IMR-90 (cell line): ENCODE measurements at regions not wholly inside any gene's neighbourhood (a gene's known extent, or its start where the extent isn't known, plus 50 kb on each side); places are given as distances from the start of the nearest gene placed in this dataset.

Experiments used
- ATAC-seq: fragments of 200-7000 bp; cut with Tn5 transposase; 2 replicates; pipeline ENCODE4 v1.9.1; 2020; ENCODE audit warnings: low read depth, mild to moderate bottlenecking, moderate library complexity
- BruUV-seq: library from RNA; stranded (reverse); fragments of 400-500 nt; replicated peaks from 2 replicates; lab custom pipeline; 2021; lab: Mats Ljungman, UMichigan
- CTCF ChIA-PET: fragments of 300-600 bp; formaldehyde crosslinking; extraction: SDS; loops from one replicate; lab custom pipeline; 2021; ENCODE audit warnings: antibody characterized with exemption; lab: Yijun Ruan, JAX
- POLR2A ChIA-PET: fragments of 300-600 bp; sonication (Branson Sonifier 250); formaldehyde crosslinking; loops from one replicate; lab custom pipeline; 2022; ENCODE audit warnings: antibody characterized with exemption; ENCODE audit not compliant: unreplicated experiment; lab: Charles Lee
- DNase-seq: peaks from one replicate; pipeline ENCODE4 v3.0.0; 2013
- H2AFZ ChIP-seq: replicated peaks from 2 replicates; pipeline ENCODE3; 2013; ENCODE audit warnings: low read length, mild to moderate bottlenecking; ENCODE audit not compliant: poor library complexity
- H2AK5ac ChIP-seq: 2 replicates; pipeline ENCODE4 v1.6.1; 2013; ENCODE audit warnings: low read depth, low read length, inconsistent platforms
- H2AK9ac ChIP-seq: replicated peaks from 2 replicates; pipeline ENCODE3; 2013; ENCODE audit warnings: mild to moderate bottlenecking, low read depth, low read length, moderate library complexity; ENCODE audit not compliant: poor library complexity
- H2BK120ac ChIP-seq: 2 replicates; pipeline ENCODE4 v1.6.1; 2013; ENCODE audit warnings: low read depth, low read length, inconsistent platforms
- H2BK15ac ChIP-seq: 3 replicates; pipeline ENCODE4 v1.6.1; 2013; ENCODE audit warnings: low read depth, low read length, inconsistent platforms
- H2BK20ac ChIP-seq: 2 replicates; pipeline ENCODE4 v1.6.1; 2013; ENCODE audit warnings: low read depth, mild to moderate bottlenecking, inconsistent platforms, low read length, moderate library complexity
- H2BK5ac ChIP-seq: 2 replicates; pipeline ENCODE4 v1.6.1; 2013; ENCODE audit warnings: mild to moderate bottlenecking, low read depth, low read length, inconsistent platforms; ENCODE audit not compliant: poor library complexity, severe bottlenecking
- H3K14ac ChIP-seq: replicated peaks from 2 replicates; pipeline ENCODE4 v1.6.1; 2013; ENCODE audit warnings: low read depth, low read length, inconsistent platforms
- H3K18ac ChIP-seq: 2 replicates; pipeline ENCODE4 v1.6.1; 2013; ENCODE audit warnings: low read depth, low read length, control low read depth
- H3K23ac ChIP-seq: 2 replicates; pipeline ENCODE4 v1.6.1; 2013; ENCODE audit warnings: low read depth, low read length, inconsistent platforms
- H3K27ac ChIP-seq: 2 replicates; pipeline ENCODE4 v1.5.1; 2013; ENCODE audit warnings: mild to moderate bottlenecking, control low read depth, low read length; ENCODE audit not compliant: insufficient read depth
- H3K27me3 ChIP-seq: 2 replicates; pipeline ENCODE4 v1.6.1; 2013; ENCODE audit warnings: low read length; ENCODE audit not compliant: control insufficient read depth, insufficient read depth
- H3K36me3 ChIP-seq: 2 replicates; pipeline ENCODE4 v1.6.1; 2013; ENCODE audit warnings: low read length, mixed read lengths; ENCODE audit not compliant: control insufficient read depth, insufficient read depth
- H3K4ac ChIP-seq: 2 replicates; pipeline ENCODE4 v1.6.1; 2013; ENCODE audit warnings: low read depth, low read length, inconsistent platforms
- H3K4me1 ChIP-seq: 2 replicates; pipeline ENCODE4 v1.6.1; 2013; ENCODE audit warnings: low read length, mixed read lengths; ENCODE audit not compliant: control insufficient read depth, insufficient read depth
- H3K4me2 ChIP-seq: 2 replicates; pipeline ENCODE4 v1.6.1; 2013; ENCODE audit warnings: low read depth, mild to moderate bottlenecking, control low read depth, low read length, moderate library complexity
- H3K4me3 ChIP-seq: 2 replicates; pipeline ENCODE4 v1.5.1; 2013; ENCODE audit warnings: low read depth, mild to moderate bottlenecking, control low read depth, low read length, moderate library complexity; ENCODE audit not compliant: insufficient read depth
- H3K56ac ChIP-seq: 2 replicates; pipeline ENCODE4 v1.6.1; 2013; ENCODE audit warnings: low read length, inconsistent platforms; ENCODE audit not compliant: insufficient read depth; ENCODE audit errors: extremely low read depth
- H3K79me1 ChIP-seq, 2 experiments: 2 replicates each; pipeline ENCODE4 v1.6.1; 2013; ENCODE audit warnings: low read length in 2 of 2, inconsistent platforms in 1 of 2, low read depth in 1 of 2
- H3K9ac ChIP-seq: 2 replicates; pipeline ENCODE4 v1.6.1; 2013; ENCODE audit warnings: low read depth, low read length, control low read depth
- H3K9me1 ChIP-seq: 2 replicates; pipeline ENCODE4 v1.6.1; 2013; ENCODE audit warnings: low read length, inconsistent platforms; ENCODE audit not compliant: insufficient read depth
- H3K9me3 ChIP-seq: 2 replicates; pipeline ENCODE4 v1.6.1; 2013; ENCODE audit warnings: low read length; ENCODE audit not compliant: control insufficient read depth, insufficient read depth
- H4K20me1 ChIP-seq: 2 replicates; pipeline ENCODE4 v1.6.1; 2013; ENCODE audit warnings: low read length, inconsistent platforms; ENCODE audit not compliant: insufficient read depth
- H4K5ac ChIP-seq: 2 replicates; pipeline ENCODE4 v1.6.1; 2013; ENCODE audit warnings: mild to moderate bottlenecking, low read depth, low read length, control low read depth
- H4K8ac ChIP-seq, 2 experiments: 2 replicates each; pipeline ENCODE4 v1.6.1; 2013; ENCODE audit warnings: low read depth in 2 of 2, low read length in 2 of 2, control low read depth in 1 of 2, inconsistent platforms in 1 of 2
- H4K91ac ChIP-seq: 2 replicates; pipeline ENCODE4 v1.6.1; 2013; ENCODE audit warnings: low read depth, low read length, inconsistent platforms; ENCODE audit not compliant: insufficient read depth
- BHLHE40 ChIP-seq: fragments of 150-350 bp; IDR thresholded peaks from 2 replicates; pipeline ENCODE4 v1.6.1; 2016; ENCODE audit warnings: mild to moderate bottlenecking, low read depth, low read length
- CHD1 ChIP-seq: IDR thresholded peaks from 2 replicates; pipeline ENCODE4 v1.6.1; 2012; ENCODE audit warnings: low read depth, low read length, improper control_type of control experiment
- FOS ChIP-seq: fragments of 150-350 bp; IDR thresholded peaks from 2 replicates; pipeline ENCODE4 v1.6.1; 2016; ENCODE audit warnings: low read depth, low read length
- MAFK ChIP-seq: IDR thresholded peaks from 2 replicates; pipeline ENCODE4 v1.6.1; 2012; ENCODE audit warnings: low read depth, low read length, improper control_type of control experiment
- MAZ ChIP-seq: IDR thresholded peaks from 2 replicates; pipeline ENCODE4 v1.6.1; 2012; ENCODE audit warnings: low read depth, mild to moderate bottlenecking, low read length, improper control_type of control experiment, moderate library complexity, borderline replicate concordance
- MXI1 ChIP-seq: IDR thresholded peaks from 2 replicates; pipeline ENCODE4 v1.6.1; 2012; ENCODE audit warnings: low read depth, mild to moderate bottlenecking, low read length, moderate library complexity, borderline replicate concordance
- RAD21 ChIP-seq: IDR thresholded peaks from 2 replicates; pipeline ENCODE4 v1.6.1; 2012; ENCODE audit warnings: low read length, improper control_type of control experiment
- WGBS, 2 experiments: methylation state at CpG; one replicate each; pipeline versions ENCODE4 v1.1.5 to v1.1.7; 2013; ENCODE audit warnings: missing lambda C conversion rate in 2 of 2; ENCODE audit not compliant: insufficient read length in 1 of 2; ENCODE audit errors: extremely low coverage in 2 of 2; 5-methylcytosine and 5-hydroxymethylcytosine counted together
- dilution Hi-C: fragments of 300-500 bp; cut with HindIII; formaldehyde crosslinking; loops from one replicate; pipeline ENCODE4 v1.14.3; 2018; ENCODE audit warnings: low sequenced_read_pairs; ENCODE audit not compliant: unreplicated experiment
- in situ Hi-C: fragments of 300-500 bp; cut with MboI; formaldehyde crosslinking; loops from 3 replicates; pipeline ENCODE4 v1.14.3; 2019; ENCODE audit warnings: low sequenced_read_pairs, inconsistent platforms, mixed read lengths
- intact Hi-C: fragments of 100-400 bp; cut with micrococcal nuclease; formaldehyde crosslinking; loops from 2 replicates; pipeline ENCODE4 v1.10.0; 2022

GRCh38 chr3:26087751-26088150, 297.9 kb downstream of the OXSM start:
- H2AFZ ChIP-seq = no peak overlapping the region
- WGBS, 2 experiments = no CpG with 5 or more reads among the region's 3 CpGs
- H2AK5ac ChIP-seq = no peak overlapping the region
- no peak overlapping the region for H2BK15ac ChIP-seq
- H2AK9ac ChIP-seq = no peak overlapping the region
- in situ Hi-C loops (no loop called here), intact Hi-C loops (no loop called here), dilution Hi-C loops (no loop called here)
- no peak overlapping the region for H2BK5ac ChIP-seq
- no peak overlapping the region for H4K8ac ChIP-seq
- H4K91ac ChIP-seq = no peak overlapping the region
- H3K9me1 ChIP-seq = no peaks in the 10 kb centered on the region
- H3K36me3 ChIP-seq = no peaks in the 10 kb centered on the region
- no peak overlapping the region for H3K4ac ChIP-seq
- no peak overlapping the region for H3K23ac ChIP-seq
- peaks cover 10% of the 10 kb centered on the region for H3K9me3 ChIP-seq
- H4K5ac ChIP-seq = no peak overlapping the region
- no TSS peak for BruUV-seq
- no peak overlapping the region for H3K27ac ChIP-seq
- H3K27me3 ChIP-seq = no peaks in the 10 kb centered on the region
- no peaks in the 10 kb centered on the region for H3K79me1 ChIP-seq
- no peak overlapping the region for H3K56ac ChIP-seq
- H4K20me1 ChIP-seq = no peaks in the 10 kb centered on the region
- POLR2A ChIA-PET = no interaction called here
- H2BK20ac ChIP-seq = no peak overlapping the region
- no peak overlapping the region for H3K14ac ChIP-seq
- no peak overlapping the region for H3K4me3 ChIP-seq
- no peak for TF ChIP-seq RAD21
- TF ChIP-seq FOS = no peak
- TF ChIP-seq MXI1 = no peak
- no peak for TF ChIP-seq MAZ
- no peak for TF ChIP-seq MAFK
- no peak for TF ChIP-seq CHD1
- TF ChIP-seq BHLHE40 = no peak
- H2BK120ac ChIP-seq = no peak overlapping the region
- H3K4me1 ChIP-seq = no peaks in the 10 kb centered on the region
- no peak overlapping the region for H3K4me2 ChIP-seq
- H3K9ac ChIP-seq = no peak overlapping the region
- DNase-seq = no peak
- ATAC-seq = no peak
- CTCF ChIA-PET = no interaction called here
- H3K18ac ChIP-seq = no peak overlapping the region
